T-helper 17 cell (primary cell): ENCODE measurements at regions not wholly inside any gene's neighbourhood (a gene's known extent, or its start where the extent isn't known, plus 50 kb on each side); places are given as distances from the start of the nearest gene placed in this dataset.
"Not testable (repeated sequence)": the region's sequence is repeated elsewhere in the genome, so short reads cannot be mapped to it uniquely, and the experiment has no call there.

ENCODE experiments used
- ATAC-seq: fragments of 150-1000 bp; cut with Tn5 transposase; 2 replicates; pipeline ENCODE4 v1.10.0; 2021; ENCODE audit warnings: mild to moderate bottlenecking, moderate library complexity
- DNase-seq, 3 donors: peaks; one replicate each; pipeline versions ENCODE4 v3.0.0 to v3.0.0-alpha.2; 2020 to 2021
- H3K9me3 ChIP-seq: one replicate; pipeline ENCODE4 v1.7.0; 2013; ENCODE audit warnings: low read length, mild to moderate bottlenecking; ENCODE audit not compliant: control insufficient read depth, poor library complexity, severe bottlenecking
- H3K27ac Mint-ChIP-seq: one replicate; pipeline ENCODE4 v1.8.0; 2022; ENCODE audit warnings: mild to moderate bottlenecking, moderate library complexity, mixed read lengths
- H3K27me3 Mint-ChIP-seq: one replicate; pipeline ENCODE4 v1.8.0; 2022; ENCODE audit warnings: mixed read lengths
- H3K36me3 Mint-ChIP-seq: one replicate; pipeline ENCODE4 v1.8.0; 2022; ENCODE audit warnings: low read depth, mixed read lengths
- H3K4me1 Mint-ChIP-seq: one replicate; pipeline ENCODE4 v1.8.0; 2022; ENCODE audit warnings: mild to moderate bottlenecking, mixed read lengths
- H3K4me3 Mint-ChIP-seq: one replicate; pipeline ENCODE4 v1.8.0; 2022; ENCODE audit warnings: mild to moderate bottlenecking, moderate library complexity, mixed read lengths

DNA sequence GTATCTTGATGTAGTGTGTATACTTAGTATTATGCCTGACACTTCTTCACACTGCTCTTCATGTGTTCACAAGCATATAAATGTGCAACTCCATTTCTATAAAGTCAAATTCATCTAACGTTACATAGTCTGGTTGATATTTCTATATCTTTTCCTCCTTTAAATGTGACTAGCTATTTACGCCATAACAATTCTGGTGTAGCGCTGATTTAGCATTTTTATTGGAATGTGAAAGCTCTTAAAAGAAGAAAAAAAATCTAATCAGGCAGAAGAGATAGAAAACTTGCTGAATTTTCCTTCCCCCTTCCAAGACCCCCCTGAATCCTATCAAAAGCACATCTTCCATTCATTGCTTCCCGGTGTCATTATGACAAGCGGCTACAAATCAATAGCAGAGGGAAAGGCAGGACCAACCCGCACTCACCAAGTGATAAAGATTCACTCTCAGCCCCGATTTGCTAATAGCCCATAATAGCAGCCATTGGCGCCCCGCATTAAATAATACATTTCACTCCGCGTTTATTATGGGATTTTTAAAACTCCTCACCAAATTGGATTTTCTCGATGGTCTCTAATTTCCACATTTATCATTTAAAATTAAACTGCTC is 299.5 kb upstream of the PMFBP1 start:
- peaks cover 2% of the 10 kb centered on the region for H3K36me3 Mint-ChIP-seq
- no peak overlapping the region for H3K4me3 Mint-ChIP-seq
- peaks cover 14% of the 10 kb centered on the region for H3K4me1 Mint-ChIP-seq
- H3K27ac Mint-ChIP-seq = no peak overlapping the region
- DNase-seq = no peak
- no peaks in the 10 kb centered on the region for H3K27me3 Mint-ChIP-seq
- ATAC-seq = no peak
- H3K9me3 ChIP-seq = no peaks in the 10 kb centered on the region

DNA sequence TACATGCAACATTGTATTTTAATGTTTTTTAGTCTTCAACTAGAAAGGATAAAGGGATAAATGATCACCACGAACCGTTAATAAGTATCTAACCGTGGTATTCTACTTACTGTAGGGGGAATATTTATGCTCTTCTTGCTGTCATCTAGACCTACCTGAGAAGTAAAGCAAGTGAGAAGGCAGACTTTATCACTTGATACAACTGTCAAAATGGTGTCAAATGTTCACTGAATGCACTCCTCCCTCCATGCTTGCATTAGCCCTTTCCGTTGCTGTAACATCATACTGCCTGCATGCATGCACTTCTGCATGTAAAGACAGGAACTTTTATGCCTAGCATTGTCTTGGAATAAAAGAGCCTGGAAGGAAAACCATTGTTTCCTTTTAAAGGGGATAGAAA is 298.6 kb upstream of the PMFBP1 start:
- ATAC-seq (no peak), DNase-seq (no peak)
- H3K9me3 ChIP-seq = no peaks in the 10 kb centered on the region
- Mint-ChIP-seq H3K27ac (no peak overlapping the region), H3K4me1 (peaks cover 11% of the 10 kb centered on the region), H3K27me3 (no peaks in the 10 kb centered on the region), H3K36me3 (no peaks in the 10 kb centered on the region), H3K4me3 (no peak overlapping the region)

DNA sequence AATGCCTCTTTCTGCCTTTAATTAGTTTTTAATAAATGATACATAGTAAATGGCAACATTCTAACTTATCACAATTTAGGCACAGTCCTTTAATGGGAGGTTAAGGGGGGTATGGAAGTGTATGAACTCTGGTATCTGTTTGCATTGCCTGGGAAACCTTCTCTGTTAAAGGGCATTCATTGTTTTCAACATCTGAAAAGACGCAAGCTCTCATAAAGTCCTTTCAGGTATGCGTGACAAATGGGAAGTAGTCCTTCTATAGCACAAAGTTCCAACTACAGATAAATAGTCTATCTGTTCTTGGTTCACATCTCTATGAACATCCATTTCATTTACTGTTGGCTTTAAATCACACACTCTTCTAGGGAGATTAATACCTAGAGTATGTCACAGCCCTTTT is 298.0 kb upstream of the PMFBP1 start:
- Mint-ChIP-seq H3K36me3 (no peaks in the 10 kb centered on the region), H3K4me1 (peaks cover 9% of the 10 kb centered on the region), H3K27me3 (no peaks in the 10 kb centered on the region), H3K4me3 (no peak overlapping the region), H3K27ac (peak overlapping the region; percentile 19)
- ATAC-seq = no peak
- DNase-seq = no peak
- no peaks in the 10 kb centered on the region for H3K9me3 ChIP-seq

DNA sequence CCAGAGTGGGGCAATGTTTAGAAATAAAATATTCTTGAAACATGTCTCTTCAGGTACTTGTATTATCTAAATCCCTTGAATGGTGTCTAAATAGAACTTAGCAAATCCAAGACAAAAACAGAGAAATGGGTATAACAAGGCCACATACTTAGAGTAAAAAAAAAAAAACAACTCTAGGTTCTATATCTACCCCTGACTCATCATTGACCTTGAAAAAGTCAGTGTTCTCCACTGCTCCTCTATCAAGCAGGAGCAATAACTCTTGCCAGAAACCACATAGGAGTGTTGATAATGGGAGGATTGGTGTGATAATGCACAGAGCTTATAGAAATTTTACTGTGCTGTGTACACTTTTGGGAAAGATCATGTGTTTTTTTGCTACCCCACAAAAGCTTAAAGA is 296.6 kb upstream of the PMFBP1 start:
- no peak for ATAC-seq
- Mint-ChIP-seq H3K4me3 (no peak overlapping the region), H3K4me1 (peaks cover 5% of the 10 kb centered on the region), H3K36me3 (no peaks in the 10 kb centered on the region), H3K27ac (peak overlapping the region; percentile 2), H3K27me3 (no peaks in the 10 kb centered on the region)
- H3K9me3 ChIP-seq = no peaks in the 10 kb centered on the region
- no peak for DNase-seq

DNA sequence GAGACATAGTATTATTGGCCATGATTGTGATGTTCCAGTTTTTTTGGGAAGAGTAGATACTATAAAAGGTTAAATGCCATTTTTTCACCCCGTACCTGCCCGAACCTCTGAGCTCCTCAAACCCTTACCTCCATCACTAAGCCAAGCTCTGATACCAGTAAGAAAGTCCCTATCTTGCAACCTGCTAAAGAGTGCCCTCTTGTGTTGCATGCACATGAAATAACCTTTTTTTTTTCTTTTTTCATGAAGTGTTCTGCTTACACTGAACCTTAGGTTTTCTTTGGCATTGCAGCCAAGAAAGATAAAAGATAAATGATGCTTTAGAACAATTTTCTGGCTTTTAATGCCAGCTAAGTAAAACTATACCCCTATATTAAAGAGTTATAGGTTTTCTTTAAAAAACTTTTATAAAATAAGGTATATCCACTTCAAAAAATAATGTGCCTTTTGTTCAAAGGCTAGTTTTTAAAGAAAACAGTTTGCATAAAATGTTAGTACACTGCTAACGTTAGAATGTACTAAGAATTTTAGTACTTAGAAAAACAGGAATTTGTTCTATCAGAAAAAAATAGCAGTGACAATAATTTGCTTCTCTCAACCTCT is 295.3 kb upstream of the PMFBP1 start:
- Mint-ChIP-seq H3K4me1 (peaks cover 5% of the 10 kb centered on the region), H3K27me3 (no peaks in the 10 kb centered on the region), H3K27ac (peak overlapping the region; percentile 16), H3K4me3 (no peak overlapping the region), H3K36me3 (no peaks in the 10 kb centered on the region)
- DNase-seq (no peak), ATAC-seq (peak; percentile 69)
- no peaks in the 10 kb centered on the region for H3K9me3 ChIP-seq

DNA sequence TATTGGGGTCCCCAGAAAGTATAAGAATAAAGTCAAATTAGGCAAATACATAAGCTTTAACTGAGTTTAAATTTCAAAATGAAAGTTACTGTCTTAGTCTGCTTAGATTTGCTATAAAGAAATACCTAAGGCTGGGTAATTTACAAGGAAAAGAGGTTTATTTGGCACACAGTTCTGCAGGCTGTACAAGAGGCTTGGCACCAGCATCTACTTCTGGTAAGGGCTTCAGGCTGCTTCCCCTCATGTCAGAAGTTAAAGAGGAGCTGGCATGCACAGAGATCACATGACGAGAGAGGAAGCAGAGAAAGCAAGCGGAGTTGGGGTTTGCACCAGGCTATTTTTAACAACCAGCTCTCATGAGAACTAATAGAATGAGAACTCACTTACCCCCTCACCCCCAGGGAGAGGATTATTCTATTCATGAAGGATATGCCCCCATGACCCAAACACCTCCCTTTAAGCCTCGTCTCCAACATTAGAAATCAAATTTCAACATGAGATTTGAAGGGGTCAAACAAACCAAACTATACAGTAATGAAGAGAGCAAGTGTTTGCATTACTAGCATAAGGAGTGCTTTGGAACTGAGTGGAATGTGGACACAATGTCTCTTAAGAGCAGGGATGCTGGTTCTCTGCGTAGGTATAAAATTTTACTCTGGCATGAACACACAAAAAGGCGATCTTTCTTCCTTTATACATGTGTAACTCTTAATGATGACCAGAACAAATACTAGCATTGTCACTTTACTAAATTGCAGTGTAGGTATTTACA is 292.8 kb upstream of the PMFBP1 start:
- H3K9me3 ChIP-seq = no peaks in the 10 kb centered on the region
- ATAC-seq (no peak), DNase-seq (no peak)
- H3K4me1 Mint-ChIP-seq = peaks cover 5% of the 10 kb centered on the region
- H3K27ac Mint-ChIP-seq = no peak overlapping the region
- H3K4me3 Mint-ChIP-seq = no peak overlapping the region
- H3K27me3 Mint-ChIP-seq = no peaks in the 10 kb centered on the region
- H3K36me3 Mint-ChIP-seq = no peaks in the 10 kb centered on the region

DNA sequence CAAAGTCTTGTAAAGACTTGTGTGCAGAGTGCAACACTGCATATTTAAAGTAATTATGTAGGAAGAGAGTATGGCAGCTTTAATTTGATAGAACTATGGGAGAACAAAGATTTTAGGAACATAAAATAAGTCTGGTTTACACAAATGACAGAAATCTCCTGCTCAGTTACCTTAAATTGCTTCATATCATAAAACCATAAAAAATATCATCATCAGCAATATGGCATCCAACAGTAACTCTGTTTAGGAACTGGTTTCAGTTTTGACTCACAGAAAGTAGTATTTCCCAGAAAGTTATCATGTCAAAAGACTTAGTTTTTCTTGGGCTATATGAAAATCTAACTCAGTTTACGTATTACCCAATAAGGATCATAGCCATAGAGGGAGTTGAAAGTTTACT is 292.1 kb upstream of the PMFBP1 start:
- Mint-ChIP-seq H3K4me3 (no peak overlapping the region), H3K27ac (no peak overlapping the region), H3K36me3 (no peaks in the 10 kb centered on the region), H3K4me1 (peaks cover 5% of the 10 kb centered on the region), H3K27me3 (no peaks in the 10 kb centered on the region)
- DNase-seq (no peak), ATAC-seq (no peak)
- no peaks in the 10 kb centered on the region for H3K9me3 ChIP-seq

DNA sequence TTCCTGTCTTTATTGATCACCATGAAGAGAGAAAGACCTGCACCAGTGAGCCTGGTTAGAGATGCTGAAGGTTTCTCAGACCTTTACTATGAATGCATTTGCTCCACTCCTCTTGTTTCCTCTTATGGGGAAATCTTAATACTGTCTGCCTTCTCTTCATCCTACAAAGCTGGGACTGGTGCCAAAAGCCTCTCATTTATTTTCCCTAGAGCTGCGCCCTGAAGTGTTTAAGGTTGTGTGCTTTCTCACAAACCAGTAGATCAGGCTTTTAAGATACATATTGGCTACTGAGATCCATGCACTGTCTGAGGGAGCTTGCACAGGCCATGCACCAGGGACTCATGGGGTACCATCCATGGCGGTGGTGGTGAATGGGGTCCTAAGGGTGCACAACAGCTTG is 286.1 kb upstream of the PMFBP1 start:
- no peak overlapping the region for H3K4me3 Mint-ChIP-seq
- no peak overlapping the region for H3K27ac Mint-ChIP-seq

DNA sequence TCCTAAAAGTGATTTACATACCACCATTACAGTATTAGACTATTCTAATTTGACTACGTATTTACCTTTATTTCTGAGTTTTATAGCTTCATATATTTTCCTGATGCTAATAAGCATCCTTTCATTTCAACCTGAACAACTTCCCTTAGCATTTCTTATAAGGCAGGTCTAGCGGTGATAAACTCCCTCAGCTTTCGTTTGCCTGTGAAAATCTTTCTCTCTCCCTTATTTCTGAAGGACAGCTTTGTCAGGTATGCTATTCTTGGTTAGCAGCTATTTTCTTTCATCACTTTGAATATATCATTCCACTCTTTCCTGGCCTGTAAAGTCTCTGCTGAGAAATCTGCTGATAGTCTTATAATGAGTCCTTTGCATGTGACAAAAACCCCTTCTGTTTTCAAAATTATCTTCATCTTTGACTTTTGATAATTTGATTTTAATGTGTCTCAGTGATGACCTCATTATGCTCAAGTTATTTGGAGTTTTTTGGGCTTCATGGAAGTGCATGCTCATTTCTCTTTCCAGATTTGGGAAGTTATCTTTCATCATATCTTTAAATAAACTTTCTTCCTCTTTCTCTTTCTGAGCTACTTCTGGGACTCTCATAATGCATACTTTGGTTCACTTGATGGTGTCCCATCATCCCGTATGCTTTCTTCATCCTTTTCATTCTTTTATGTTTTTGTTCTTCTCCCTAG is 285.4 kb upstream of the PMFBP1 start:
- Mint-ChIP-seq H3K4me1 (no peaks in the 10 kb centered on the region), H3K27me3 (no peaks in the 10 kb centered on the region), H3K4me3 (no peak overlapping the region), H3K36me3 (no peaks in the 10 kb centered on the region), H3K27ac (no peak overlapping the region)
- ATAC-seq = no peak
- H3K9me3 ChIP-seq = no peaks in the 10 kb centered on the region
- no peak for DNase-seq

More for the DNA sequence above, 286.1 kb upstream of the PMFBP1 start:
- no peak for ATAC-seq
- DNase-seq = no peak
- H3K27me3 Mint-ChIP-seq = no peaks in the 10 kb centered on the region
- H3K9me3 ChIP-seq = no peaks in the 10 kb centered on the region
- no peaks in the 10 kb centered on the region for H3K36me3 Mint-ChIP-seq
- H3K4me1 Mint-ChIP-seq = no peaks in the 10 kb centered on the region

DNA sequence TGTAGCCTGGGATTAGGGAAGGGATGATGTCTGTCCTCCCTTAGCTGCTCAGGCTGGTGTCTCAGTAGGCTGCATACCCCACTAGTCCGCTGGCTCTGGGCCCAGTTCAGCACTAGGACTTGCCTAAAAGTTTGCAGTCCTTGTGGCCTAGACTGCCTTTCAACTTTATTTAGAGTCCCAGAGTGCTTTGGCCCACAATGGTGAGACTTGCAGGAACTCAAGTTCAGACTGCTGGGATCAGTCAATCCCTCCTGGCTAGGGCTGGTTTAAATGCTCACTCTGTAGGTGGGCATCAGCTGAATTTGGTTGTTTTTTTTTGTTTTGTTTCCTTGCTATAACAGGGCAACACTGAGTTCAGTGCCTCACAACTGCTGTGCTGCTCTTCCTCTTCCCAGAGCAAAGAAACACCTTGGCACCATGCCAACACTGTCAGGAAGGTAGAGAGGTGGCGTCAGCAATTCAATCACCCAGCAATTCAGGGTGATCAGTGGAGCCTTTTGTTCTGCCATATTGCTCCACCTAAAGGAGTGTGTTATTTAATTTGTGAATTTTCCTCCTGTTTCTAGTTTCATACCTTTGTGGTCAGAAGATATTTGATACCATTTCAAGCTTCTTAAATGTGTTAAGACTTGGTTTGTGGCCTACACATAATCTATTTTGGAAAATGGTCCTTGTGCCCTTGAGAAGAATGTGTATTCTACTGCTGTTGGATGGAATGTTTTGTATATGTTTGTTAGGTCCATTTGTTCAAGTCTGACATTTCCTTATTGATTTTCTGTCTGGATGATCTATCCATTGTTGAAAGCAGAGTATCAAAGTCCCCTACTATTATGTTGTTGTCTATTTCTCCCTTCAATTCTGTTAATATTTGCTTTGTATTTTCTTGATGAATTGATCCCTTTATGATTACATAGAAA is 284.0 kb upstream of the PMFBP1 start:
- DNase-seq (no peak), ATAC-seq (no peak)
- H3K27ac Mint-ChIP-seq = no peak overlapping the region
- no peaks in the 10 kb centered on the region for H3K27me3 Mint-ChIP-seq
- H3K4me1 Mint-ChIP-seq = no peaks in the 10 kb centered on the region
- H3K4me3 Mint-ChIP-seq = no peak overlapping the region
- H3K9me3 ChIP-seq = no peaks in the 10 kb centered on the region
- no peaks in the 10 kb centered on the region for H3K36me3 Mint-ChIP-seq

DNA sequence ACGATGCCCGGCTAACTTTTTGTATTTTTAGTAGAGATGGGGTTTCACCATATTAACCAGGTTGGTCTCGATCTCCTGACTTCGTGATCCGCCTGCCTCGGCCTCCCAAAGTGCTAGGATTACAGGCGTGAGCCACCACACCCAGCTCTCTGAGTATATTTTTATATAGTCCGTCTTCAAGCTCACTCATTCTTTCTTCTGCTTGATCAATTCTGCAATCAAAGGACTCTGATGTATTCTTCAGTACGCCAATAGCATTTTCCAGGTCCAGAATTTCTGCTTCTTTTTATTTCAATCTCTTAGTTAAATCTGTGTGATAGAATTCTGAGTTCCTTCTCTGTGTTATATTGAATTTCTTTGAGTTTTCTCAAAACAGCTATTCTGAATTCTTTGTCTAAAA is 281.9 kb upstream of the PMFBP1 start:
- H3K9me3 ChIP-seq, ATAC-seq, H3K4me1 Mint-ChIP-seq, H3K27me3 Mint-ChIP-seq, H3K36me3 Mint-ChIP-seq, H3K27ac Mint-ChIP-seq, DNase-seq, H3K4me3 Mint-ChIP-seq: not testable (repeated sequence)

DNA sequence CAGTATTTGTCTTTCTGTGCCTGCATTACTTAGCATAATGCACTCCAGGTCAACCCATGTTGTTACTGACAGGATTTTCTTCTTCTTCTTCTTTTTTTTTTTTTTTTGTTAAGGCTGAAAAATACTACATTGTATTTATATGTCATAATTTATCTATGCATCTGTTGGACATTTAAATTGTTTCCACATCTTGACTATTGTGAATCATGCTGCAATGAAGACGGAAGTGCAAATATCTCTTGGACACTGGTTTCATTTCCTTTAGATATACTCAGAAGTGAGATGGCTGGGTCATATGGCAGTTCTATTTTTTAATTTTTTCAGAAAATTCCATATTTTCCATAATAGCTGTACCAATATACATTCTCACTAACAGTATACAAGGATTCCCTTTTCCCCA is 272.7 kb upstream of the PMFBP1 start:
- Mint-ChIP-seq H3K36me3 (no peaks in the 10 kb centered on the region), H3K4me1 (no peaks in the 10 kb centered on the region), H3K27ac (no peak overlapping the region), H3K27me3 (no peaks in the 10 kb centered on the region), H3K4me3 (no peak overlapping the region)
- no peak for ATAC-seq
- no peaks in the 10 kb centered on the region for H3K9me3 ChIP-seq
- DNase-seq = no peak

DNA sequence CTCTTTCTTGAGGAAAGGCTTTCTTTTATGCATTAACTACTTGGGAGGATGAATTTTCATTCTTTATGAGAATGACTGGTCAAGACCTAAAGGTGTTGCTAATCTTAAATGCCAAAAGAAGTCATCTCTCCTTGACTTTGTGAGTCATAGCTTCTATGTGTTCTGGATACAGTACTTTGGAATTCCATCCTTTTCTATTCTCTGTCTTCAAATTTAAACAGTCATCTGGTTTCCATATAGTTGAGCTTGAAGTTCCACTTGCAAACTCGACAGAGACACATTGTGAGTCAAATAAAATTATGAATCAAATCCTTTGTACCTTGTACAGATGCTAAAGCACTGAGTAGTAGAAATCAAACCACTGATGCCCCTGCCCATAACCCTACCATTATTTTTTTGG is 271.9 kb upstream of the PMFBP1 start:
- no peaks in the 10 kb centered on the region for H3K9me3 ChIP-seq
- Mint-ChIP-seq H3K4me1 (no peaks in the 10 kb centered on the region), H3K36me3 (no peaks in the 10 kb centered on the region), H3K4me3 (no peak overlapping the region), H3K27me3 (no peaks in the 10 kb centered on the region), H3K27ac (no peak overlapping the region)
- DNase-seq (no peak), ATAC-seq (no peak)
